CD14-positive monocyte (primary cell): ENCODE measurements at regions not wholly inside any gene's neighbourhood (a gene's known extent, or its start where the extent isn't known, plus 50 kb on each side); places are given as distances from the start of the nearest gene placed in this dataset.

ENCODE experiments used
- DNase-seq, 3 donors: peaks; one replicate each; pipeline ENCODE4 v3.0.0-alpha.2; 2011 to 2022
- H2AFZ ChIP-seq: 2 replicates; pipeline ENCODE4 v1.6.0; 2012; ENCODE audit warnings: mild to moderate bottlenecking, low read depth, low read length, inconsistent platforms; ENCODE audit not compliant: insufficient read depth, poor library complexity, severe bottlenecking
- H3K27ac ChIP-seq, 2 donors: 1 replicate in 1 of 2; 2 replicates in 1 of 2; pipeline ENCODE4 v1.5.1; 2012 to 2013; ENCODE audit warnings: low read length in 2 of 2, control low read depth in 1 of 2, inconsistent platforms in 1 of 2, low read depth in 1 of 2, mild to moderate bottlenecking in 1 of 2
- H3K27me3 ChIP-seq, 2 donors: one replicate each; pipeline versions ENCODE4 v1.6.0 to v1.6.1; 2011 to 2013; ENCODE audit warnings: low read length in 2 of 2; ENCODE audit not compliant: control insufficient read depth in 2 of 2, insufficient read depth in 2 of 2
- H3K36me3 ChIP-seq, 2 donors: replicated peaks in 1 of 2; 1 replicate in 1 of 2; 2 replicates in 1 of 2; pipeline versions ENCODE4 v1.5.1 to v1.6.1; 2012 to 2013; ENCODE audit warnings: low read length in 2 of 2, control low read depth in 1 of 2, inconsistent platforms in 1 of 2, mild to moderate bottlenecking in 1 of 2; ENCODE audit not compliant: insufficient read depth in 2 of 2, control insufficient read depth in 1 of 2
- H3K4me1 ChIP-seq, 2 donors: 1 replicate in 1 of 2; 2 replicates in 1 of 2; pipeline versions ENCODE4 v1.5.1 to v1.6.1; 2012 to 2013; ENCODE audit warnings: low read length in 2 of 2, control low read depth in 1 of 2, inconsistent platforms in 1 of 2, mild to moderate bottlenecking in 1 of 2, moderate library complexity in 1 of 2; ENCODE audit not compliant: insufficient read depth in 2 of 2, control insufficient read depth in 1 of 2
- H3K4me2 ChIP-seq: replicated peaks from 2 replicates; pipeline ENCODE3; 2012; ENCODE audit warnings: low read length, moderate library complexity, mild to moderate bottlenecking; ENCODE audit not compliant: poor library complexity, severe bottlenecking; ENCODE audit errors: extremely low read depth
- H3K4me3 ChIP-seq, 3 experiments: fragments of 200-600 bp in 1 of 3; sonication (generic) in 1 of 3; replicated peaks in 1 of 3; 1 replicate in 2 of 3; 2 replicates in 1 of 3; pipeline ENCODE4 v1.5.1; 2011 to 2013; ENCODE audit warnings: low read length in 3 of 3, mild to moderate bottlenecking in 3 of 3, control low read depth in 2 of 3, low read depth in 2 of 3, inconsistent platforms in 1 of 3, moderate library complexity in 1 of 3
- H3K79me2 ChIP-seq: 2 replicates; pipeline ENCODE4 v1.6.0; 2012; ENCODE audit warnings: mild to moderate bottlenecking, control low read depth, inconsistent platforms, low read length, moderate library complexity; ENCODE audit not compliant: insufficient read depth
- H3K9ac ChIP-seq: 2 replicates; pipeline ENCODE4 v1.6.0; 2017; ENCODE audit warnings: low read length, mild to moderate bottlenecking; ENCODE audit not compliant: insufficient read depth, poor library complexity, severe bottlenecking
- H3K9me3 ChIP-seq, 2 donors: replicated peaks in 1 of 2; 1 replicate in 1 of 2; 2 replicates in 1 of 2; pipeline versions ENCODE4 v1.5.1 to v1.6.1; 2012 to 2013; ENCODE audit warnings: low read length in 2 of 2, control low read depth in 1 of 2; ENCODE audit not compliant: control insufficient read depth in 1 of 2, insufficient read depth in 1 of 2
- H4K20me1 ChIP-seq: 2 replicates; pipeline ENCODE4 v1.6.0; 2012; ENCODE audit warnings: mild to moderate bottlenecking, low read length, control low read depth, moderate library complexity; ENCODE audit not compliant: insufficient read depth
- H3K27ac Mint-ChIP-seq, 7 donors: one replicate each; pipeline ENCODE4 v1.8.0; 2020; ENCODE audit warnings: mild to moderate bottlenecking in 7 of 7, mixed read lengths in 7 of 7, moderate library complexity in 6 of 7, inconsistent platforms in 2 of 7
- H3K27me3 Mint-ChIP-seq, 3 donors: one replicate each; pipeline ENCODE4 v1.8.0; 2021 to 2022; ENCODE audit warnings: low read depth in 3 of 3, mild to moderate bottlenecking in 3 of 3, mixed read lengths in 3 of 3, moderate library complexity in 3 of 3, inconsistent platforms in 1 of 3
- H3K36me3 Mint-ChIP-seq, 2 donors: one replicate each; pipeline ENCODE4 v1.8.0; 2020; ENCODE audit warnings: mixed read lengths in 2 of 2, inconsistent platforms in 1 of 2, mild to moderate bottlenecking in 1 of 2
- H3K4me1 Mint-ChIP-seq: one replicate; pipeline ENCODE4 v1.8.0; 2020; ENCODE audit warnings: mild to moderate bottlenecking, mixed read lengths
- H3K4me3 Mint-ChIP-seq, 2 donors: one replicate each; pipeline ENCODE4 v1.8.0; 2020; ENCODE audit warnings: mild to moderate bottlenecking in 2 of 2, mixed read lengths in 2 of 2, moderate library complexity in 1 of 2
- H3K9me3 Mint-ChIP-seq, 7 donors: one replicate each; pipeline ENCODE4 v1.8.0; 2020 to 2022; ENCODE audit warnings: mixed read lengths in 7 of 7, mild to moderate bottlenecking in 6 of 7, moderate library complexity in 6 of 7, inconsistent platforms in 2 of 7
- CTCF ChIP-seq: fragments of 200-600 bp; IDR thresholded peaks from one replicate; pipeline ENCODE4 v1.8.0; 2022; ENCODE audit warnings: antibody characterized with exemption, mild to moderate bottlenecking
- WGBS: methylation state at CpG from one replicate; pipeline ENCODE4 v1.1.5; 2013; ENCODE audit warnings: missing lambda C conversion rate; ENCODE audit not compliant: insufficient coverage; 5-methylcytosine and 5-hydroxymethylcytosine counted together
- intact Hi-C, 2 donors: fragments of 100-400 bp; cut with micrococcal nuclease; formaldehyde crosslinking; loops; one replicate each; pipeline versions ENCODE4 v1.15.0 to v1.15.1; 2023

GRCh38 chr16:86783636-86784626 is 205.6 kb downstream of the FOXL1 start:
- H3K4me2 ChIP-seq: no peak overlapping the region
- intact Hi-C loops: no loop called here
- TF ChIP-seq CTCF: no peak
- no peaks in the 10 kb centered on the region for H3K36me3 ChIP-seq
- H3K27ac ChIP-seq: no peak overlapping the region
- no peaks in the 10 kb centered on the region for H3K4me1 Mint-ChIP-seq
- H3K4me3 ChIP-seq: no peak overlapping the region
- no peak overlapping the region for H2AFZ ChIP-seq
- H3K27me3 ChIP-seq: no peaks in the 10 kb centered on the region
- no peak overlapping the region for H3K4me3 Mint-ChIP-seq
- no peak overlapping the region for H3K27ac Mint-ChIP-seq
- no peaks in the 10 kb centered on the region for H3K4me1 ChIP-seq
- no peaks in the 10 kb centered on the region for H3K79me2 ChIP-seq
- peaks cover 0 to 11% (median 3%) of the 10 kb centered on the region in 3 donors for H3K27me3 Mint-ChIP-seq
- no peaks in the 10 kb centered on the region for H3K9me3 Mint-ChIP-seq
- 95% methylated on average over 18 of the region's 23 CpGs for WGBS
- no peaks in the 10 kb centered on the region for H4K20me1 ChIP-seq
- no peak for DNase-seq
- H3K9ac ChIP-seq: no peak overlapping the region
- no peaks in the 10 kb centered on the region for H3K9me3 ChIP-seq
- no peaks in the 10 kb centered on the region for H3K36me3 Mint-ChIP-seq

DNA sequence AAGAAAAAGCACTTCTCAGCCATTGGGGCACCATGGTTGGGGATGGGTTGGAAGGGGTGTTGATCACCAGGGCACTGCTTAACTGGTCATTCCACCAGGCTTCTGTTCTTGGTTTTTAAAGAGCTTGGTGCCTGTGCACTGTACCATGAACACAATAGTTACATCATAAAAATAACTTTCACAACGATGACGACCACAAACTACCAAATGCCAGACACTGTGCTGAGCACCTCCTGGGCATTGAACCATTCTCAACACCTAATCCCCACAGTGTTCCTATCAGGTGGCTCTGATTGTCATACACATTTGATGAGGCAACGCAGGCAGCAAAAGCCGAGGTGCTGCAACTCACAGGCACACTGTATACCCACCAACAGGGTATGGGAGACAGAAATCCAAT is 208.0 kb downstream of the FOXL1 start:
- TF ChIP-seq CTCF: no peak
- H3K4me1 ChIP-seq: no peaks in the 10 kb centered on the region
- H3K27me3 ChIP-seq: no peaks in the 10 kb centered on the region
- no peak overlapping the region for H3K27ac ChIP-seq
- intact Hi-C loops: no loop called here
- Mint-ChIP-seq H3K27ac (no peak overlapping the region), H3K4me3 (no peak overlapping the region), H3K4me1 (no peaks in the 10 kb centered on the region), H3K27me3 (peaks cover 0 to 17% (median 3%) of the 10 kb centered on the region in 3 donors), H3K9me3 (no peaks in the 10 kb centered on the region), H3K36me3 (no peaks in the 10 kb centered on the region)
- no peak overlapping the region for H3K9ac ChIP-seq
- H3K4me2 ChIP-seq: no peak overlapping the region
- WGBS: 76% methylated on average over 4 of the region's 4 CpGs
- no peaks in the 10 kb centered on the region for H3K79me2 ChIP-seq
- H2AFZ ChIP-seq: no peak overlapping the region
- no peaks in the 10 kb centered on the region for H4K20me1 ChIP-seq
- no peak for DNase-seq
- H3K4me3 ChIP-seq: no peak overlapping the region
- no peaks in the 10 kb centered on the region for H3K36me3 ChIP-seq
- no peaks in the 10 kb centered on the region for H3K9me3 ChIP-seq
